PC-3 (cell line): ENCODE measurements at regions not wholly inside any gene's neighbourhood (a gene's known extent, or its start where the extent isn't known, plus 50 kb on each side); places are given as distances from the start of the nearest gene placed in this dataset.
A peak's percentile ranks its signal among the peaks of the same experiment; 100 is the strongest.

ENCODE experiments used
- ATAC-seq: fragments of 200-7000 bp; cut with Tn5 transposase; 2 replicates; pipeline ENCODE4 v1.9.1; 2020; ENCODE audit warnings: mild to moderate bottlenecking, moderate library complexity
- BruUV-seq: library from RNA; stranded (reverse); fragments of 400-500 nt; replicated peaks from 2 replicates; lab custom pipeline; 2021; lab: Mats Ljungman, UMichigan
- CTCF ChIA-PET: fragments of 300-600 bp; sonication (Branson Sonifier 250); formaldehyde crosslinking; loops from one replicate; lab custom pipeline; 2022; ENCODE audit warnings: antibody characterized with exemption; lab: Charles Lee
- POLR2A ChIA-PET: fragments of 300-600 bp; sonication (Branson Sonifier 250); formaldehyde crosslinking; loops from one replicate; lab custom pipeline; 2022; ENCODE audit warnings: antibody characterized with exemption; ENCODE audit not compliant: unreplicated experiment; lab: Charles Lee
- DNase-seq: peaks from one replicate; pipeline ENCODE4 v3.0.0-alpha.2; 2015
- H2AFZ ChIP-seq: fragments of 300-600 bp; sonication (generic); 2 replicates; pipeline ENCODE4 v1.6.0; 2016; ENCODE audit warnings: antibody characterized with exemption, low read length
- H3F3A ChIP-seq: fragments of 300-600 bp; sonication (generic); one replicate; pipeline ENCODE4 v1.6.0; 2017; ENCODE audit warnings: antibody characterized with exemption, low read length, control low read depth, mild to moderate bottlenecking; ENCODE audit not compliant: unreplicated experiment
- H3K27ac ChIP-seq: fragments of 300-600 bp; sonication (generic); 2 replicates; pipeline ENCODE4 v1.5.1; 2016; ENCODE audit warnings: mild to moderate bottlenecking, low read length
- H3K27me3 ChIP-seq: fragments of 300-600 bp; sonication (generic); 2 replicates; pipeline ENCODE4 v1.6.1; 2016; ENCODE audit warnings: low read length, mixed read lengths
- H3K36me3 ChIP-seq: fragments of 300-600 bp; sonication (generic); 2 replicates; pipeline ENCODE4 v1.6.1; 2016; ENCODE audit warnings: low read depth, mixed run types, low read length, mixed read lengths
- H3K4me1 ChIP-seq: fragments of 300-600 bp; sonication (generic); 2 replicates; pipeline ENCODE4 v1.5.1; 2016; ENCODE audit warnings: low read length; ENCODE audit not compliant: insufficient read depth
- H3K4me2 ChIP-seq: fragments of 300-600 bp; sonication (generic); 2 replicates; pipeline ENCODE4 v1.6.0; 2016; ENCODE audit warnings: low read length
- H3K4me3 ChIP-seq: fragments of 300-600 bp; sonication (generic); 2 replicates; pipeline ENCODE4 v1.5.1; 2016; ENCODE audit warnings: mild to moderate bottlenecking, low read length, mixed read lengths
- H3K79me2 ChIP-seq: fragments of 300-600 bp; sonication (generic); 2 replicates; pipeline ENCODE4 v1.6.1; 2017; ENCODE audit warnings: low read length, mixed read lengths
- H3K9ac ChIP-seq: fragments of 300-600 bp; sonication (generic); 2 replicates; pipeline ENCODE4 v1.6.0; 2016; ENCODE audit warnings: mild to moderate bottlenecking, low read length
- H3K9me2 ChIP-seq: fragments of 300-600 bp; sonication (generic); replicated peaks from 2 replicates; pipeline ENCODE4 v1.6.1; 2016; ENCODE audit warnings: mixed run types, low read length, mixed read lengths
- H3K9me3 ChIP-seq: fragments of 300-600 bp; sonication (generic); 2 replicates; pipeline ENCODE4 v1.6.1; 2016; ENCODE audit warnings: low read length, mixed read lengths
- H4K20me1 ChIP-seq: fragments of 300-600 bp; sonication (generic); 2 replicates; pipeline ENCODE4 v1.6.1; 2016; ENCODE audit warnings: low read length, mixed read lengths
- EZH2 ChIP-seq: fragments of 300-600 bp; sonication (generic); IDR thresholded peaks from one replicate; pipeline ENCODE4 v1.6.1; 2017; ENCODE audit warnings: antibody characterized with exemption, mild to moderate bottlenecking, low read length; ENCODE audit not compliant: unreplicated experiment
- EZH2phosphoT487 ChIP-seq: fragments of 300-600 bp; sonication (generic); IDR thresholded peaks from 2 replicates; pipeline ENCODE4 v1.6.1; 2018; ENCODE audit warnings: mild to moderate bottlenecking, antibody characterized with exemption, low read length, borderline replicate concordance
- intact Hi-C: fragments of 100-400 bp; cut with micrococcal nuclease; formaldehyde crosslinking; loops from 2 replicates; pipeline ENCODE4 v1.9.0; 2023
- TF ChIP-seq, protein P1 (sequence below): fragments of 300-600 bp; sonication (generic); conservative IDR thresholded peaks from 2 replicates; pipeline ENCODE4 v1.5.1; 2017; ENCODE audit warnings: antibody characterized with exemption, low read depth, mild to moderate bottlenecking, low read length

DNA sequence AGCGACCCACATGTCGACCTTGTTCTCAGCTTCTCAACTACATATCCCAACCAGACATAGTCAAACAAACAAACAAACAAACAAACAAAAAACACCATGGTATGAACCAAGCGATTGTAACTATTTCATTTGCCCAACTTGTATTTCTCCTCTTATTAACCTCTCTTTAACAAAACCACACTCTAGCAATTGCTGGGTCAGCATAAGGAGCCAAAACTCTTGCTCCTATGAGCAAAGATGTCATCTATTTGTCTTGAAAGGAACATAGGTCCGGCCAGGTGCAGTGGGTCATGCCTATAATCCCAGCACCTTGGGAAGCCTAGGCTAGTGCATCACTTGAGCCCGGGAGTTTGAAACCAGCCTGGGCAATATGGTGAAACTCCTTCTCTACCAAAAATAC lies 145.6 kb downstream of the WT1 start:
- peaks cover 29% of the 10 kb centered on the region for H3K27me3 ChIP-seq
- ChIA-PET CTCF (interaction anchor here (0.6 kb wide), 1 partner anchor 21 kb away, joined by 3 read pairs; no protein-coding TSS in a partner anchor), POLR2A (no interaction called here)
- H3K4me2 ChIP-seq: no peak overlapping the region
- no peaks in the 10 kb centered on the region for H3K36me3 ChIP-seq
- no peaks in the 10 kb centered on the region for H3K79me2 ChIP-seq
- no peak overlapping the region for H2AFZ ChIP-seq
- no peak overlapping the region for H3K27ac ChIP-seq
- intact Hi-C loops: loop anchor here (10.0 kb wide), 1 partner anchor 1055 kb away; no protein-coding TSS in a partner anchor
- no peaks in the 10 kb centered on the region for H4K20me1 ChIP-seq
- H3K9me2 ChIP-seq: no peaks in the 10 kb centered on the region
- no peak overlapping the region for H3K4me3 ChIP-seq
- BruUV-seq: no TSS peak
- DNase-seq (no peak), ATAC-seq (no peak)
- no peaks in the 10 kb centered on the region for H3K9me3 ChIP-seq
- H3F3A ChIP-seq: no peaks in the 10 kb centered on the region
- TF ChIP-seq EZH2phosphoT487 (no peak), EZH2 (no peak)
- TF ChIP-seq, protein P1, sequence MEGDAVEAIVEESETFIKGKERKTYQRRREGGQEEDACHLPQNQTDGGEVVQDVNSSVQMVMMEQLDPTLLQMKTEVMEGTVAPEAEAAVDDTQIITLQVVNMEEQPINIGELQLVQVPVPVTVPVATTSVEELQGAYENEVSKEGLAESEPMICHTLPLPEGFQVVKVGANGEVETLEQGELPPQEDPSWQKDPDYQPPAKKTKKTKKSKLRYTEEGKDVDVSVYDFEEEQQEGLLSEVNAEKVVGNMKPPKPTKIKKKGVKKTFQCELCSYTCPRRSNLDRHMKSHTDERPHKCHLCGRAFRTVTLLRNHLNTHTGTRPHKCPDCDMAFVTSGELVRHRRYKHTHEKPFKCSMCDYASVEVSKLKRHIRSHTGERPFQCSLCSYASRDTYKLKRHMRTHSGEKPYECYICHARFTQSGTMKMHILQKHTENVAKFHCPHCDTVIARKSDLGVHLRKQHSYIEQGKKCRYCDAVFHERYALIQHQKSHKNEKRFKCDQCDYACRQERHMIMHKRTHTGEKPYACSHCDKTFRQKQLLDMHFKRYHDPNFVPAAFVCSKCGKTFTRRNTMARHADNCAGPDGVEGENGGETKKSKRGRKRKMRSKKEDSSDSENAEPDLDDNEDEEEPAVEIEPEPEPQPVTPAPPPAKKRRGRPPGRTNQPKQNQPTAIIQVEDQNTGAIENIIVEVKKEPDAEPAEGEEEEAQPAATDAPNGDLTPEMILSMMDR: no peak
- no peaks in the 10 kb centered on the region for H3K4me1 ChIP-seq
- no peak overlapping the region for H3K9ac ChIP-seq

DNA sequence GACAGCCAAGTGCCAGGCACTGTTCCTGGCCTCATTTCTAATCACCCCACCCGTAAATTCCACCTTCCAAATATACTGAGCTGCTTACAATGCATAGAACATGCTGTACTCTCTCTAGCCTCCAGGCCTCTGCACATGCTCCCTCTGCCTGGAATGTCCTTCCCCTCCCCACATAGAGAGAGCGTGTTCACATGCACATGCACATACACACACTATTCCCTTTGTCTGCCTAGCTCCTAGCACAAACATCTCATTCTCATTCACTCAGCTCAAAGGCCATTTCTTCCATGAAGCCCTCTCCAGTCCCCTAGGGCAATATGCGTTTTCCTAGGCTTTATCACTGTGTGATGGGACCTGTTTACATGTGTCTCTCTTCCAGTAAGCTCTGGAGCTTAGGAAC lies 144.6 kb downstream of the WT1 start:
- CTCF ChIA-PET: no interaction called here
- H3K79me2 ChIP-seq: no peaks in the 10 kb centered on the region
- intact Hi-C loops: loop anchor here (10.0 kb wide), 1 partner anchor 1056 kb away; no protein-coding TSS in a partner anchor
- peaks cover 29% of the 10 kb centered on the region for H3K27me3 ChIP-seq
- DNase-seq: no peak
- POLR2A ChIA-PET: no interaction called here
- no peaks in the 10 kb centered on the region for H3K9me2 ChIP-seq
- H3K9ac ChIP-seq: no peak overlapping the region
- no peak overlapping the region for H2AFZ ChIP-seq
- no peaks in the 10 kb centered on the region for H3K9me3 ChIP-seq
- H3F3A ChIP-seq: no peaks in the 10 kb centered on the region
- BruUV-seq: no TSS peak
- H3K27ac ChIP-seq: no peak overlapping the region
- no peaks in the 10 kb centered on the region for H3K36me3 ChIP-seq
- ATAC-seq: no peak
- H3K4me2 ChIP-seq: no peak overlapping the region
- TF ChIP-seq EZH2phosphoT487 (no peak), EZH2 (no peak)
- TF ChIP-seq, protein P1: no peak
- no peaks in the 10 kb centered on the region for H3K4me1 ChIP-seq
- H3K4me3 ChIP-seq: no peak overlapping the region
- no peaks in the 10 kb centered on the region for H4K20me1 ChIP-seq

DNA sequence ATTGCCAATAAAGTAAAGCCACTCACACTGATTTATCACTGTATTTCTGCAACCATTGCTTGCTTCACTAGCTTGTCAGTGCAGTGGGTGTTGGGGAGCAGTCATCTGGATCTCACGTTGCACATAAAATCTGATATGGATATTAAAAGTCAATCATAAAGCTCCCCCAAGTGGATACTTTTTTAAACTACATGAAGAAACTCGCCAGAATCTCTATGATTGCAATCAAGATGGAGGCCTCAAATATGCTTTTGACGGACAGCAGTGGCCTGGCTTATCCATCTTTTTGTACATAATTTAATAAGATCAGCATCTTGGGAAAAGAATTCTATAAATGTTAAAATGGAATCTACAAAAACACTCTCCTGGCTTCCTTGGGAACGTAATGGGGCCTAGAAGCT lies 137.7 kb downstream of the WT1 start:
- ChIA-PET CTCF (interaction anchor here (0.5 to 0.8 kb wide), 2 partner anchors 121 to 294 kb away, joined by 3 read pairs; no protein-coding TSS in a partner anchor), POLR2A (interaction anchor here (0.6 kb wide), 1 partner anchor 206 kb away, joined by 3 read pairs; no protein-coding TSS in a partner anchor)
- peak overlapping the region; percentile 50 for H2AFZ ChIP-seq
- H3K9me3 ChIP-seq: no peaks in the 10 kb centered on the region
- no peaks in the 10 kb centered on the region for H3K36me3 ChIP-seq
- H3K4me1 ChIP-seq: no peaks in the 10 kb centered on the region
- no peaks in the 10 kb centered on the region for H3K27me3 ChIP-seq
- no peaks in the 10 kb centered on the region for H3K79me2 ChIP-seq
- no peaks in the 10 kb centered on the region for H3K9me2 ChIP-seq
- intact Hi-C loops: loop anchor here (1.0 to 10.0 kb wide), 3 partner anchors 121 to 1063 kb away; no protein-coding TSS in a partner anchor
- DNase-seq (peak; percentile 72), ATAC-seq (peak; percentile 58)
- H3K4me3 ChIP-seq: no peak overlapping the region
- H4K20me1 ChIP-seq: no peaks in the 10 kb centered on the region
- H3K9ac ChIP-seq: no peak overlapping the region
- no peak overlapping the region for H3K4me2 ChIP-seq
- no TSS peak for BruUV-seq
- no peaks in the 10 kb centered on the region for H3F3A ChIP-seq
- H3K27ac ChIP-seq: no peak overlapping the region
- TF ChIP-seq EZH2: no peak
- TF ChIP-seq EZH2phosphoT487: no peak
- TF ChIP-seq, protein P1: peak; percentile 59
